ENCODE measurements at regions not wholly inside any gene's neighbourhood (a gene's known extent, or its start where the extent isn't known, plus 50 kb on each side); places are given as distances from the start of the nearest gene placed in this dataset.

GRCh38 chr1:4047666-4048065, 147.6 kb upstream of the C1orf174 start:
- no peak for DNase-seq

GRCh38 chr1:4048076-4048475, 148.0 kb upstream of the C1orf174 start:
- DNase-seq, result no peak

DNA sequence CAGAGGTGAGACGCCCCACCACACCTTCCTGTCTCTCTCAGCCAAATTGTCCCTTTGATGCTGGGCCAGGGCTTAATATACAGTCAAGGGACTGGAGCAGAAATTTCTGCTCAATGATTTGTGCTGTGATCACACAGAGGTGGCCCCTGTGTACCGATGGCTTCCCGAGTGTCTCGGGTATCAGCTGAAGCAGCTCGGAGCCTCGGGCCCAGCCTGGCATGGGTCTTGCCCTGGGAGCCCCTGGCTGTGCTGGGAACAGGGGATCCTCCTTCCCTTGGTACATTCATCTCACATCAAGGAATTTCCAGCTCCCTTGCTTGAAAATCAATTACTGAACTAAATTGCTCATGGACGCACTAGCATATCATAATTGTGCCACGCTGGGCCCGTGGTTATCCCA, 148.8 kb upstream of the C1orf174 start:
- DNase-seq, result no peak

GRCh38 chr1:4050998-4051397, 150.9 kb upstream of the C1orf174 start:
- DNase-seq, result no peak

DNA sequence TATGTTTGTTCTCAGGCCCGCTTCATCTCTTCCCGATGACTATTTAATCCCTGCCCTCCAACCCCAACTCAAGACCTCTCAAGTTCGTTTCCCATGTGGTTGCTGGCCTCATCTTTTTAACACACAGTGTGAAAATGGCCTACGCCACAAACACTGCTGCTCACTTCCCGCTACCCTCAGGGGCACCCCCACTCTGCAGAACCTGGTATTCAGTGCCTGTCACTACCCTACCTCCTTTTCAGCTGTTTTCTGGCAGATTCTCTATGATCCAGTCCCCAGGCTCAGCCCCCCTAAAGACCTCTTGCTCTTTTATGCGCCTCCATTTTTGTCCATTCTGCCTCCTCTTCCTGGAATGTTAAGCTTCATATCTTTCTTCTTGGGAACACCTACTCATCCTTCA, 152.6 kb upstream of the C1orf174 start:
- no peak for DNase-seq

GRCh38 chr1:4053160-4053748, 153.2 kb upstream of the C1orf174 start:
- DNase-seq, result no peak

DNA sequence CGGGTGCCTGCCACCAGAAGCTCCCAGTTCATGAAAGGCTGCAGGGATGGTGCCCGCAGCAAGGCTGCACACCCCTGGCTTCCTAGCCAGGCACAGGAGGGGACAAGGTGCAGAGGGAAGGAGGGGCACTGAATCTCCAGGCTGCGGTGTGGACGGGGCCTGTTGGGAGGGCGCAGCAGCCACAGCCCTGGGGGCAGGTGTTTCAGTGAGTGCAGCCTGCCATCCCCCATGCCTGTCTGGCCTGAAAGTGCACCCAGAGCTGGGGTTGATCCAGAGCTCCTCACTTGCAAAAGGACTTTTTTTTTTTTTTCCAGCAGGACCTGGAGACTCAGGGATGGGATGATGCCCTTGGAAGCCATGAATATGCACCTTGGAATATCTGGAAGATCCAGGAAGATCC, 153.7 kb upstream of the C1orf174 start:
- DNase-seq, result no peak

DNA sequence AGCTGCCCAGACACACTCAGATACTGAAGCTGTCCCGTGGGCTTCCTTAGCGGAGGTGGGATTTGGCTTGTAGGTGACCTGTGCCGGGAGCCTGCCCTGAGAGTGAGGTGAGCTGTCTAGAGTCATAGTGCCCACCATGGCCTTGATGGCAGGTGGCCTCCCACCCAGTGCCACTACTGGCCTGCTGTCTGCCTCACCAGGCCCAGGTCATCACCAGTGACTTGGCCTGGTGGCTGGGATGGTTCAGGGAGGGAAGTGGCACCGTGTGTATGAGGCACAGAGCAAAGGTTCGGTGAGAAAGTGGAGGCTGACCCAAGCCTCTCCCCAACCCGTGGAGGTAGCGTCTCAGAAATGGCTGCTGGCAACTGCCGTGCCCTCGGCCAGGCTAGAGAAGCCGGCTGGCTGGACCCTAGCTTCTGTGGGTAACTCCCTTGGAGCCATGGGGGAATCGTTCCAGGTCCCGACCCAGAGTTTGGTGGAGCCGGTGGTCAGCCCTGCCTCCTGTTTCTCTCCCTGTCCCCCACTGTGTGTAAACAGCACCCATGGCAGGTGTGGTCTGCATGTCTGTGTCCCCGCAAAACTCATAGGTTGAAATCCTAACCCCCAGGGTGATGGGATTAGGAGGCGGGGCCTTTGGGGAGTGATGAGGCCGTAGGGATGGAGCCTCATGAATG, 155.4 kb upstream of the C1orf174 start:
- DNase-seq, result no peak

- DNase-seq, result no peak
Measured at GRCh38 chr1:4056422-4056821, 156.3 kb upstream of the C1orf174 start.

- no peak for DNase-seq
Measured at GRCh38 chr1:4056989-4057388, 156.9 kb upstream of the C1orf174 start.

GRCh38 chr1:4057603-4058002, 157.5 kb upstream of the C1orf174 start:
- DNase-seq, result no peak

DNA sequence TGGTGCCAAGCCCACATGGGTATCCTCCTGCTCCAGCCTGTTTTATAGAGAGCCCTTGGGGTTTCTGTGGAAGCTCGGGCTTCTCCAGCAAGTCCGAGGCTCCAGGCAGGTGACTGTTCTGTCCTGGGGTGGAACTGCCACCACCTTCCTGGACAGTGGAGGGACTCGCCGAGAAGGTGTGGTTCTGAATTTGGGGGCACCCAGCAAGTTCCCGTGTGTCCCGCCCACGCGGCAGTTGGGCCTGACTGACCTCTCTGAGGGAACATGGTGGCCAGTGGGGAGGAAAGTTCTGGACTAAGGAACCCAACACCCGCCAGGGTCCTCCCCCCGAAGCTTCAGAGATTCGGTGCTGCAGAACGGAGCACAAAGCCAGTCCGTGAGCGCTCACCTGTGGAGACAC, 158.1 kb upstream of the C1orf174 start:
- DNase-seq, result no peak

DNA sequence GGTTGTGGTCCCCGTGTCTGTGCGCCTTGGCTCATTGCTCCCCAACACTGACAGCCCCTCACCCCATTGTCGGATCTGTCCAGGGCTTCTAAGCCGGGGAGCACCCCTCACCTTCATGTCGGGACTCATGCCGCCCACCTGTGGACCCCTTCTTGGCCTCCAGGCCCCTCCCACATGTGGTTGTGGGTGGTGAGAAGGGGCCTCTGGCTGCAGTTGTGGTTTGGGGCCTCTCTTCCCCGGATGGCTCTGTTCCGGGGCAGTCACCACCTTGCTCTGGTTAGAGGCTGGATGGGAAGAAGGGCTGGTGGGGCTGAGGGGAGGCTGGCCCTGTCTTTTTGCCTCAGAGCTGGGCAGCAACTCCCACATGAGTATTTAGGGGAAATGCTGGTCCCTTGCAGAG, 158.6 kb upstream of the C1orf174 start:
- DNase-seq, result no peak

- DNase-seq, result no peak
Measured at GRCh38 chr1:4059270-4059669, 159.2 kb upstream of the C1orf174 start.

- no peak for DNase-seq
Measured at GRCh38 chr1:4060850-4061249, 160.8 kb upstream of the C1orf174 start.

GRCh38 chr1:4061521-4062031, 161.5 kb upstream of the C1orf174 start:
- DNase-seq, result no peak

- no peak for DNase-seq
Measured at GRCh38 chr1:4062041-4062440, 162.0 kb upstream of the C1orf174 start.

DNA sequence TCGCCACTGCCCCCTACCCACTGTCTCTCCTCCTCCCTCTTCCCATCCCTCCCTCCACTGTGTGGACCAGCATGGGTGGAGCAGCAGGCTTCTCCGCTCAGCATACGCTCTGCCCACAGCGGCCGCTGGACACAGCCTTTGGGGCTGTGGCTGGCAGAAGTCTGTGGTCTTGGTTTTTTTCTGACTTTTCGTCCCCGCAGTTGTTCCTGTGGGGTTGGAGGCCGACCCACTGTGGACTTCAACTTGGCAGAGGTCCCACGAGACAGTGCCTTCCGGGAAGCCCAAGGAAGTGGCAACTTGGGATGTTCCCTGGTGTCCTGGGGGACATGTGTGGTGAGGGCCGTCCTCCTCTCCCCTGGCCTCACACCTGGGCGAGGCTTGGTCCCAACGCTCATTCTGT, 162.5 kb upstream of the C1orf174 start:
- DNase-seq, result no peak

DNA sequence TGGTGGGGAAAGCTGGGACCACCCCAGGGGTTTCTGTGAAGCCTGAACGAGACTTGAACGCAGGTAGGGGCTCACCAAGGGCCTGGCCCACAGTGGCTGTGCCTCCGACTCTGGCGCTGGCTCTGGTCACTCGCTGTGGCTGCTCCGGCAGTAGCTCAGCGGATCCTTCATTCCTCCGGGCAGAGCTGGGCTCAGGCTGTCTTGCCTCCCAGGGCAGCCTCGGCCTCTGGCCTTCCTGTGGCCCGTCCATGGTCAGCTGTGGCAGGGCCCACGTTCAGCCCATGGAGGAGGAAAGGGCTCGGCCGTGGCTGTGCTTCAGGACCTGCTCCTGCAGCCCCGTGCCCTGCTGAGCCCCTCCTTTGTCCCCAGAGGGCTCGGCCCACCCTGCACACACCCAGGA, 162.9 kb upstream of the C1orf174 start:
- DNase-seq, result no peak

DNA sequence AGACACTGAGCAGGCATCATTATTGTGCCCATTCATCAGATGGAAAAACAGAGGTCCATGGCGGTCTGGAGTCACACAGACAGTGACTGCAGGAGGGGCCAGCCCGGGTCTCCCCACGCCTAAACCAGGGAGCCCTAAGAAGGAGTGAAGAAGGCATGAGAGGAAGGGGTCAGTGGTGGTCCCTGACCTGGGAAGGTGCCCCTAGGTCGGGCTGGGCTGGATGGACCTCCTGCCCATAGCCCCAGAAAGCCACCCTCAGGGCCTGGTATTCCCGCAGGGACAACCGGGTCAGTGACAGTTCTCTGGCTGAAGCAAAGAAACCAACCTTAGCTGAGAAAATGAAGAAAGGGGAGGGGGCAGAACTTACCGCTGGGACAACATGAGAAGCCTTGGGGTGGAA, 163.4 kb upstream of the C1orf174 start:
- DNase-seq, result no peak

DNA sequence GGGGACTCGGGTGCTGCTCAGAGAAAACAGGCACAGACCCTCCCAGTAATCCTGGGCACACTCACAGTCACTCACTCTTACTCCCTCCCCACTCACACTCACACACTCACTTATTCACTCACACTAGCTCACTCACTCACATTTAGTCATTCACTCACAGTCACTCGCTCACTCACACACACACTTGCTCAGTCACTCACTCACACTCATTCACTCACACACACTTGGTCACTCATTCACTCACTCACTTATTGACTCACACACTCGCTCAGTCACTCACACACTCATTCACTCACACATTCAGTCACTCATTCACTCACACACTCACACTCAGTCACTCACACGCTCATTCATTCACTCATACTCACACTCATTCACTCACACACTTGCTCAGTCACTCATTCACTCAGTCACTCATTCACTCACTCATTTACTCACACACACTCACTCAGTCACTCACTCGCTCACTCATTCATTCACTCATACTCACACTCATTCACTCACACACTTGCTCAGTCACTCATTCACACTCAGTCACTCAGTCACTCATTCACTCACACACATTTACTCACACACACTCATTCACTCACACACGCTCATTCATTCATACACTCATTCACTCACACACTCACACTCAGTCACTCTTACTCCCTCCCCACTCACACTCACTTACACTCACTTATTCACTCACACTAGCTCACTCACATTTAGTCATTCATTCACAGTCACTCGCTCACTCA, 164.2 kb upstream of the C1orf174 start:
- no peak for DNase-seq

DNA sequence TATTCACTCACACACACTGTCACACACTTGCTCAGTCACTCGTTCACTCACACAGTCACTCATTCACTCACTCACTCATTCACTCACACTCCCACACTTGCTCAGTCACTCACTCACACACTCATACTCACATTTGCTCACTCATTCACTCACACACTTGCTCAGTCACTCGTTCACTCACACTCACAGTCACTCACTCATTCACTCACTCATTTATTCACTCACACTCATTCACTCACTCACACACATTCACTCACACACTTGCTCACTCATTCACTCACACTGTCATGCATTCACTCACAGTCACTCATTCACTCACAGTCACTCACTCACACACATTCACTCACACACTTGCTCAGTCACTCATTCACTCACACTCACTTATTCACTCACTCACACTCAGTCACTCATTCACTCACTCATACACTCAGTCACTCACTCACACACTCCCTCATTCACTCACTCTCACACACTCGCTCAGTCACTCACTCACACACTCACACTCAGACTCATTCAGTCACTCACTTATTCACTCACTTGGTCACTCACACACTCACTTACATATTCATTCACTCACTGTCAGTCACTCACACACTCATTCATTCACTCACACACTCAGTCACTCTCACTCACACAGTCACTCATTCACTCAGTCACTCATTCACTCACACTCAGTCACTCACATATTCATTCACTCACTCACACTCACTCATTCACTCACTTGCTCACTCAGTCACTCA, 167.0 kb upstream of the C1orf174 start:
- no peak for DNase-seq

GRCh38 chr1:4068076-4068475, 168.0 kb upstream of the C1orf174 start:
- no peak for DNase-seq

GRCh38 chr1:4071653-4072052, 171.6 kb upstream of the C1orf174 start:
- DNase-seq, result no peak
